K562 (cell line): ENCODE measurements at regions not wholly inside any gene's neighbourhood (a gene's known extent, or its start where the extent isn't known, plus 50 kb on each side); places are given as distances from the start of the nearest gene placed in this dataset.

ENCODE experiments used
- ARID3B ChIP-seq: fragments of 250-450 bp; sonication (Bioruptor Pico); IDR thresholded peaks from 2 replicates; pipeline ENCODE4 v1.4.0; 2020; ENCODE audit warnings: borderline replicate concordance
- GTF2F1 ChIP-seq: IDR thresholded peaks from 2 replicates; pipeline ENCODE4 v1.6.1; 2011; ENCODE audit warnings: low read depth, low read length, improper control_type of control experiment
- HOMEZ ChIP-seq: fragments of 250-450 bp; sonication (Bioruptor Pico); IDR thresholded peaks from 2 replicates; pipeline ENCODE4 v1.4.0; 2020; ENCODE audit warnings: mild to moderate bottlenecking, moderate library complexity
- KDM1A ChIP-seq, 2 experiments: fragments of 450-650 bp; IDR thresholded peaks; 2 replicates each; pipeline ENCODE4 v1.6.1; 2016; ENCODE audit warnings: mild to moderate bottlenecking in 2 of 2
- KLF10 ChIP-seq: fragments of 250-450 bp; sonication (Bioruptor Pico); IDR thresholded peaks from 2 replicates; pipeline ENCODE4 v1.6.1; 2021; ENCODE audit warnings: matching md5 sums
- NCOA2 ChIP-seq, 2 experiments: fragments of 450-650 bp; IDR thresholded peaks; 2 replicates each; pipeline ENCODE4 v1.6.1; 2018; ENCODE audit warnings: mild to moderate bottlenecking in 2 of 2, moderate library complexity in 1 of 2; ENCODE audit not compliant: partially characterized antibody in 2 of 2
- NR1H2 ChIP-seq: sonication (generic); formaldehyde crosslinking; IDR thresholded peaks from 2 replicates; pipeline ENCODE4 v1.4.0; 2020; ENCODE audit warnings: mild to moderate bottlenecking, missing genetic modification reagents
- TCFL5 ChIP-seq: fragments of 250-450 bp; sonication (Bioruptor Pico); conservative IDR thresholded peaks from 2 replicates; pipeline ENCODE4 v1.6.1; 2021; ENCODE audit warnings: mild to moderate bottlenecking, moderate library complexity, matching md5 sums
- TEAD4 ChIP-seq, 2 experiments: sonication (generic) in 1 of 2; formaldehyde crosslinking in 1 of 2; IDR thresholded peaks; 2 replicates each; pipeline versions ENCODE4 v1.6.1 to v1.8.0; 2012 to 2022; ENCODE audit warnings: borderline replicate concordance in 1 of 2, inconsistent platforms in 1 of 2, low read length in 1 of 2, mild to moderate bottlenecking in 1 of 2, missing genetic modification reagents in 1 of 2
- THRA ChIP-seq: fragments of 450-650 bp; IDR thresholded peaks from 2 replicates; pipeline ENCODE4 v1.6.1; 2017; ENCODE audit warnings: mild to moderate bottlenecking, moderate library complexity
- TF ChIP-seq, protein P1 (sequence below): fragments of 450-650 bp; IDR thresholded peaks from 2 replicates; pipeline ENCODE4 v1.7.1; 2018; ENCODE audit warnings: mild to moderate bottlenecking, low read depth; ENCODE audit not compliant: partially characterized antibody
- TF ChIP-seq, protein P2 (sequence below): sonication (generic); formaldehyde crosslinking; IDR thresholded peaks from 2 replicates; pipeline ENCODE4 v1.8.0; 2022; ENCODE audit warnings: missing genetic modification reagents, mild to moderate bottlenecking, moderate library complexity, borderline replicate concordance
- TF ChIP-seq, protein P3 (sequence below): IDR thresholded peaks from 2 replicates; pipeline ENCODE4 v1.6.1; 2016; ENCODE audit warnings: missing genetic modification characterization, missing compliant biosample characterization
- TF ChIP-seq, protein P4 (sequence below): fragments of 450-650 bp; conservative IDR thresholded peaks from 2 replicates; pipeline ENCODE4 v1.6.1; 2016; ENCODE audit warnings: missing genetic modification characterization, low read depth, mild to moderate bottlenecking, control low read depth, missing compliant biosample characterization

DNA sequence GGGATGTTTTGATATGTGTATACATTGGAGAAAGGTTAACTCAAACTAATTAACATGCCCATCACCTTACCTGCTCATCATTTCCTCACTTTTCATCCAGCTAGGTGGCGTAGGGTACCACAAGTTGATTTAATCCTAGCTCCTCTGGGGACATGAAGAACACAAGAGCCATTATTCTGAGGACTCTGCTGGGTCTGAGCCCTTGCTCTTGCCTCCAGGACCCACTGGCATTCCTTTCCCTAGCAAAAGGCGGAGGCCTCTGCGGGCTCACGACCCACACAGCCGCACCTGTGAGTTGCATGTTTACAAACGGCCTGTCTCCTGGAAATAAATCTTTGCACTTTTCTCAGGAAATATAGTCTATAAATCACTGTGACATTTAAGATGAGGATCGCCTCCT lies 871.9 kb downstream of the TBC1D22A start (continued):
- TF ChIP-seq, protein P1, sequence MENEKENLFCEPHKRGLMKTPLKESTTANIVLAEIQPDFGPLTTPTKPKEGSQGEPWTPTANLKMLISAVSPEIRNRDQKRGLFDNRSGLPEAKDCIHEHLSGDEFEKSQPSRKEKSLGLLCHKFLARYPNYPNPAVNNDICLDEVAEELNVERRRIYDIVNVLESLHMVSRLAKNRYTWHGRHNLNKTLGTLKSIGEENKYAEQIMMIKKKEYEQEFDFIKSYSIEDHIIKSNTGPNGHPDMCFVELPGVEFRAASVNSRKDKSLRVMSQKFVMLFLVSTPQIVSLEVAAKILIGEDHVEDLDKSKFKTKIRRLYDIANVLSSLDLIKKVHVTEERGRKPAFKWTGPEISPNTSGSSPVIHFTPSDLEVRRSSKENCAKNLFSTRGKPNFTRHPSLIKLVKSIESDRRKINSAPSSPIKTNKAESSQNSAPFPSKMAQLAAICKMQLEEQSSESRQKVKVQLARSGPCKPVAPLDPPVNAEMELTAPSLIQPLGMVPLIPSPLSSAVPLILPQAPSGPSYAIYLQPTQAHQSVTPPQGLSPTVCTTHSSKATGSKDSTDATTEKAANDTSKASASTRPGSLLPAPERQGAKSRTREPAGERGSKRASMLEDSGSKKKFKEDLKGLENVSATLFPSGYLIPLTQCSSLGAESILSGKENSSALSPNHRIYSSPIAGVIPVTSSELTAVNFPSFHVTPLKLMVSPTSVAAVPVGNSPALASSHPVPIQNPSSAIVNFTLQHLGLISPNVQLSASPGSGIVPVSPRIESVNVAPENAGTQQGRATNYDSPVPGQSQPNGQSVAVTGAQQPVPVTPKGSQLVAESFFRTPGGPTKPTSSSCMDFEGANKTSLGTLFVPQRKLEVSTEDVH, result no peak
- TF ChIP-seq KDM1A (IDR thresholded peaks at IDR 0.05) (no peak), TCFL5 (no peak), THRA (no peak), ARID3B (CRISPR knock-in tag) (no peak), GTF2F1 (no peak), KLF10 (CRISPR knock-in tag) (no peak), TEAD4 (IDR thresholded peaks at IDR 0.05; ENCODE audit: low read length) (no peak), TEAD4 (CRISPR knock-in tag; IDR thresholded peaks at IDR 0.05; ENCODE audit: borderline replicate concordance) (no peak), NR1H2 (CRISPR knock-in tag) (no peak), NCOA2 (IDR thresholded peaks at IDR 0.05; ENCODE audit: partially characterized antibody in 2 of 2) (no peak), HOMEZ (CRISPR knock-in tag) (no peak)
- TF ChIP-seq, protein P2, sequence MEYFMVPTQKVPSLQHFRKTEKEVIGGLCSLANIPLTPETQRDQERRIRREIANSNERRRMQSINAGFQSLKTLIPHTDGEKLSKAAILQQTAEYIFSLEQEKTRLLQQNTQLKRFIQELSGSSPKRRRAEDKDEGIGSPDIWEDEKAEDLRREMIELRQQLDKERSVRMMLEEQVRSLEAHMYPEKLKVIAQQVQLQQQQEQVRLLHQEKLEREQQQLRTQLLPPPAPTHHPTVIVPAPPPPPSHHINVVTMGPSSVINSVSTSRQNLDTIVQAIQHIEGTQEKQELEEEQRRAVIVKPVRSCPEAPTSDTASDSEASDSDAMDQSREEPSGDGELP (CRISPR knock-in tag), result no peak
- TF ChIP-seq, protein P3, sequence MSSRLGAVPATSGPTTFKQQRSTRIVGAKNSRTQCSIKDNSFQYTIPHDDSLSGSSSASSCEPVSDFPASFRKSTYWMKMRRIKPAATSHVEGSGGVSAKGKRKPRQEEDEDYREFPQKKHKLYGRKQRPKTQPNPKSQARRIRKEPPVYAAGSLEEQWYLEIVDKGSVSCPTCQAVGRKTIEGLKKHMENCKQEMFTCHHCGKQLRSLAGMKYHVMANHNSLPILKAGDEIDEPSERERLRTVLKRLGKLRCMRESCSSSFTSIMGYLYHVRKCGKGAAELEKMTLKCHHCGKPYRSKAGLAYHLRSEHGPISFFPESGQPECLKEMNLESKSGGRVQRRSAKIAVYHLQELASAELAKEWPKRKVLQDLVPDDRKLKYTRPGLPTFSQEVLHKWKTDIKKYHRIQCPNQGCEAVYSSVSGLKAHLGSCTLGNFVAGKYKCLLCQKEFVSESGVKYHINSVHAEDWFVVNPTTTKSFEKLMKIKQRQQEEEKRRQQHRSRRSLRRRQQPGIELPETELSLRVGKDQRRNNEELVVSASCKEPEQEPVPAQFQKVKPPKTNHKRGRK (tag), result no peak
- TF ChIP-seq, protein P4, sequence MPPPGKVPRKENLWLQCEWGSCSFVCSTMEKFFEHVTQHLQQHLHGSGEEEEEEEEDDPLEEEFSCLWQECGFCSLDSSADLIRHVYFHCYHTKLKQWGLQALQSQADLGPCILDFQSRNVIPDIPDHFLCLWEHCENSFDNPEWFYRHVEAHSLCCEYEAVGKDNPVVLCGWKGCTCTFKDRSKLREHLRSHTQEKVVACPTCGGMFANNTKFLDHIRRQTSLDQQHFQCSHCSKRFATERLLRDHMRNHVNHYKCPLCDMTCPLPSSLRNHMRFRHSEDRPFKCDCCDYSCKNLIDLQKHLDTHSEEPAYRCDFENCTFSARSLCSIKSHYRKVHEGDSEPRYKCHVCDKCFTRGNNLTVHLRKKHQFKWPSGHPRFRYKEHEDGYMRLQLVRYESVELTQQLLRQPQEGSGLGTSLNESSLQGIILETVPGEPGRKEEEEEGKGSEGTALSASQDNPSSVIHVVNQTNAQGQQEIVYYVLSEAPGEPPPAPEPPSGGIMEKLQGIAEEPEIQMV (tag), result no peak
